Neural progenitor cell (in vitro differentiated cells): ENCODE measurements at regions not wholly inside any gene's neighbourhood (a gene's known extent, or its start where the extent isn't known, plus 50 kb on each side); places are given as distances from the start of the nearest gene placed in this dataset.

ENCODE experiments used
- EZH2 ChIP-seq: fragments of 200-600 bp; sonication (generic); IDR thresholded peaks from 2 replicates; pipeline ENCODE4 v1.6.1; 2017; ENCODE audit warnings: antibody characterized with exemption, mild to moderate bottlenecking, moderate library complexity
- EZH2phosphoT487 ChIP-seq: fragments of 200-600 bp; sonication (generic); IDR thresholded peaks from 2 replicates; pipeline ENCODE4 v1.6.1; 2017; ENCODE audit warnings: antibody characterized with exemption
- TF ChIP-seq, protein P1 (sequence below): fragments of 200-600 bp; sonication (generic); IDR thresholded peaks from 2 replicates; pipeline ENCODE4 v1.5.1; 2017; ENCODE audit warnings: antibody characterized with exemption, mild to moderate bottlenecking

DNA sequence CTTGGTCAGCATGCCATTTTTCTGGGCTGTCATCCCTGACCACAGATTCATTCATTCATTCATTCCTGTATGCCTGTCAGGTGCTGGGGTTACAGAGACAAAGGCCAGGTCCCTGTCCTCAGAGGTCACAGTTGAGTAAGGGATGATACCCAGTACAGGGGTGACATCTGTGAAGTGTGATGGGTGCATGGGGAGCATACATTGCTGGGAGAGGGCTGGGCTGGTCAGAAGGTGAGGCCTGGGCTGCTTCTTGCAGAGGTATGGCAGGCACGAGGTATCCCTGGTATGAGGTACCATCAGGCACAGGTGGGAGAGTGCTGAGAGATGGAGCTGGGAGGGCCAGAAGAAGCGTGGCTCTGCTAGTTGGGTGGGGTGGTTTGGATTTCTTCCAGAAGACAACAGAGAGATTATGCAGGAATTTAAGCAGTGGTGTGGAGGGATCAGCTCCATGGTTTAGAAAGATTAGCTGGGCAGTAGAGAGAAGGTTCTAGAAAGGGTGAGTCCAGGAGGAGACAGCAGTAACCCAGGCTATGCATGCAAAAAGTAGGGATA is 181.9 kb upstream of the HAAO start:
- TF ChIP-seq, protein P1, sequence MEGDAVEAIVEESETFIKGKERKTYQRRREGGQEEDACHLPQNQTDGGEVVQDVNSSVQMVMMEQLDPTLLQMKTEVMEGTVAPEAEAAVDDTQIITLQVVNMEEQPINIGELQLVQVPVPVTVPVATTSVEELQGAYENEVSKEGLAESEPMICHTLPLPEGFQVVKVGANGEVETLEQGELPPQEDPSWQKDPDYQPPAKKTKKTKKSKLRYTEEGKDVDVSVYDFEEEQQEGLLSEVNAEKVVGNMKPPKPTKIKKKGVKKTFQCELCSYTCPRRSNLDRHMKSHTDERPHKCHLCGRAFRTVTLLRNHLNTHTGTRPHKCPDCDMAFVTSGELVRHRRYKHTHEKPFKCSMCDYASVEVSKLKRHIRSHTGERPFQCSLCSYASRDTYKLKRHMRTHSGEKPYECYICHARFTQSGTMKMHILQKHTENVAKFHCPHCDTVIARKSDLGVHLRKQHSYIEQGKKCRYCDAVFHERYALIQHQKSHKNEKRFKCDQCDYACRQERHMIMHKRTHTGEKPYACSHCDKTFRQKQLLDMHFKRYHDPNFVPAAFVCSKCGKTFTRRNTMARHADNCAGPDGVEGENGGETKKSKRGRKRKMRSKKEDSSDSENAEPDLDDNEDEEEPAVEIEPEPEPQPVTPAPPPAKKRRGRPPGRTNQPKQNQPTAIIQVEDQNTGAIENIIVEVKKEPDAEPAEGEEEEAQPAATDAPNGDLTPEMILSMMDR, result no peak
- TF ChIP-seq EZH2 (no peak), EZH2phosphoT487 (no peak)
